RWPE2 (cell line): ENCODE measurements at regions not wholly inside any gene's neighbourhood (a gene's known extent, or its start where the extent isn't known, plus 50 kb on each side); places are given as distances from the start of the nearest gene placed in this dataset.

Experiments
- ATAC-seq: fragments of 200-7000 bp; cut with Tn5 transposase; 3 replicates; pipeline ENCODE4 v1.9.1; 2021; ENCODE audit warnings: low read depth
- DNase-seq: peaks from one replicate; pipeline ENCODE4 v3.0.0-alpha.2; 2020; ENCODE audit warnings: low spot score
- H3K27ac ChIP-seq: fragments of 450-650 bp; 2 replicates; pipeline ENCODE4 v1.5.1; 2017; ENCODE audit warnings: mild to moderate bottlenecking; ENCODE audit not compliant: poor library complexity, severe bottlenecking
- H3K27me3 ChIP-seq: fragments of 250-450 bp; sonication (Bioruptor Pico); 2 replicates; pipeline ENCODE4 v1.5.1; 2021; ENCODE audit warnings: mild to moderate bottlenecking, moderate library complexity; ENCODE audit not compliant: insufficient read depth, poor library complexity, severe bottlenecking
- H3K36me3 ChIP-seq: fragments of 250-450 bp; sonication (Bioruptor Pico); 2 replicates; pipeline ENCODE4 v1.5.1; 2020; ENCODE audit warnings: low read depth, mild to moderate bottlenecking, moderate library complexity
- H3K4me1 ChIP-seq: fragments of 250-450 bp; sonication (Bioruptor Pico); 2 replicates; pipeline ENCODE4 v1.5.1; 2021; ENCODE audit warnings: mild to moderate bottlenecking, moderate library complexity; ENCODE audit not compliant: insufficient read depth, poor library complexity, severe bottlenecking
- H3K4me3 ChIP-seq: fragments of 250-450 bp; sonication (Bioruptor Pico); 2 replicates; pipeline ENCODE4 v1.5.1; 2021; ENCODE audit warnings: mild to moderate bottlenecking, moderate library complexity; ENCODE audit not compliant: severe bottlenecking
- H3K9me3 ChIP-seq: fragments of 250-450 bp; sonication (Bioruptor Pico); 2 replicates; pipeline ENCODE4 v1.5.1; 2021; ENCODE audit warnings: mild to moderate bottlenecking, moderate library complexity; ENCODE audit not compliant: severe bottlenecking
- CTCF ChIP-seq: fragments of 450-650 bp; IDR thresholded peaks from one replicate; pipeline ENCODE4 v1.5.1; 2017; ENCODE audit warnings: mild to moderate bottlenecking, moderate library complexity; ENCODE audit not compliant: poor library complexity, severe bottlenecking

- TF ChIP-seq CTCF: no peak
Observed at GRCh38 chr10:131024259-131025131, 287.0 kb downstream of the TCERG1L start.

GRCh38 chr10:131025333-131025732 is 286.2 kb downstream of the TCERG1L start:
- peak overlapping the region; percentile 39 for H3K27ac ChIP-seq
- ATAC-seq (no peak), DNase-seq (no peak)
- TF ChIP-seq CTCF: no peak
- H3K36me3 ChIP-seq: no peaks in the 10 kb centered on the region
- H3K9me3 ChIP-seq: no peaks in the 10 kb centered on the region
- H3K27me3 ChIP-seq: no peaks in the 10 kb centered on the region
- no peaks in the 10 kb centered on the region for H3K4me1 ChIP-seq
- H3K4me3 ChIP-seq: no peak overlapping the region

More at GRCh38 chr10:131024259-131025131, 287.0 kb downstream of the TCERG1L start:
- no peak overlapping the region for H3K4me3 ChIP-seq
- peak; percentile 64 for ATAC-seq
- no peaks in the 10 kb centered on the region for H3K27me3 ChIP-seq
- no peaks in the 10 kb centered on the region for H3K36me3 ChIP-seq
- no peaks in the 10 kb centered on the region for H3K9me3 ChIP-seq
- no peak for DNase-seq
- H3K4me1 ChIP-seq: no peaks in the 10 kb centered on the region
- peak overlapping the region; percentile 39 for H3K27ac ChIP-seq

GRCh38 chr10:131027256-131027655 is 284.3 kb downstream of the TCERG1L start:
- Histone ChIP-seq H3K36me3 (no peaks in the 10 kb centered on the region), H3K9me3 (peaks cover 1% of the 10 kb centered on the region), H3K27me3 (no peaks in the 10 kb centered on the region), H3K4me3 (no peak overlapping the region), H3K27ac (no peak overlapping the region), H3K4me1 (no peaks in the 10 kb centered on the region)
- ATAC-seq (no peak), DNase-seq (no peak)
- TF ChIP-seq CTCF: no peak

- Histone ChIP-seq H3K4me3 (no peak overlapping the region), H3K27me3 (no peaks in the 10 kb centered on the region), H3K4me1 (no peaks in the 10 kb centered on the region), H3K36me3 (no peaks in the 10 kb centered on the region), H3K27ac (no peak overlapping the region), H3K9me3 (peaks cover 1% of the 10 kb centered on the region)
- TF ChIP-seq CTCF: no peak
- no peak for ATAC-seq
- DNase-seq: no peak
Observed at GRCh38 chr10:131031346-131031745, 280.2 kb downstream of the TCERG1L start.
